CD4-positive, alpha-beta T cell (primary cell): ENCODE measurements at regions not wholly inside any gene's neighbourhood (a gene's known extent, or its start where the extent isn't known, plus 50 kb on each side); places are given as distances from the start of the nearest gene placed in this dataset.

Source experiments
- ATAC-seq: fragments of 200-7000 bp; cut with Tn5 transposase; one replicate; pipeline ENCODE4 v1.10.0; 2022; ENCODE audit warnings: mild to moderate bottlenecking; ENCODE audit not compliant: poor library complexity
- CTCF ChIA-PET: fragments of 350-600 bp; sonication (Branson Sonifier 250); formaldehyde crosslinking; loops from one replicate; lab custom pipeline; 2021; ENCODE audit warnings: antibody characterized with exemption, inconsistent platforms; lab: Charles Lee
- POLR2A ChIA-PET: fragments of 350-600 bp; sonication (Branson Sonifier 250); formaldehyde crosslinking; loops from one replicate; lab custom pipeline; 2021; ENCODE audit warnings: antibody characterized with exemption, inconsistent platforms; lab: Charles Lee
- DNase-seq, 14 experiments: peaks; one replicate each; pipeline ENCODE4 v3.0.0-alpha.2; 2013 to 2020; ENCODE audit warnings: mixed read lengths in 2 of 14
- H3K27ac ChIP-seq, 2 donors: one replicate each; pipeline versions ENCODE4 v1.5.1 to v1.7.0; 2013; ENCODE audit warnings: low read length in 2 of 2, low read depth in 1 of 2, mild to moderate bottlenecking in 1 of 2
- H3K27me3 ChIP-seq, 2 experiments: 1 replicate in 1 of 2; 2 replicates in 1 of 2; pipeline versions ENCODE4 v1.6.1 to v1.7.0; 2013; ENCODE audit warnings: low read length in 2 of 2, control low read depth in 1 of 2, mild to moderate bottlenecking in 1 of 2, moderate library complexity in 1 of 2; ENCODE audit not compliant: insufficient read depth in 2 of 2, control insufficient read depth in 1 of 2
- H3K36me3 ChIP-seq: one replicate; pipeline ENCODE4 v1.6.1; 2013; ENCODE audit warnings: low read length, control low read depth; ENCODE audit not compliant: insufficient read depth
- H3K4me1 ChIP-seq: one replicate; pipeline ENCODE4 v1.6.1; 2013; ENCODE audit warnings: low read length, control low read depth; ENCODE audit not compliant: insufficient read depth
- H3K4me3 ChIP-seq: one replicate; pipeline ENCODE4 v1.5.1; 2013; ENCODE audit warnings: mild to moderate bottlenecking, low read length, moderate library complexity
- H3K9me3 ChIP-seq, 2 experiments: 1 replicate in 1 of 2; 2 replicates in 1 of 2; pipeline versions ENCODE4 v1.6.1 to v1.7.0; 2013; ENCODE audit warnings: low read length in 2 of 2, mild to moderate bottlenecking in 2 of 2, control low read depth in 1 of 2, moderate library complexity in 1 of 2; ENCODE audit not compliant: control insufficient read depth in 1 of 2, insufficient read depth in 1 of 2
- H3K27ac Mint-ChIP-seq: one replicate; pipeline ENCODE4 v1.8.0; 2020; ENCODE audit warnings: mixed read lengths
- H3K27me3 Mint-ChIP-seq: one replicate; pipeline ENCODE4 v1.8.0; 2021; ENCODE audit warnings: mixed read lengths
- H3K36me3 Mint-ChIP-seq: one replicate; pipeline ENCODE4 v1.8.0; 2021; ENCODE audit warnings: low read depth, mixed read lengths
- H3K4me1 Mint-ChIP-seq: one replicate; pipeline ENCODE4 v1.8.0; 2021; ENCODE audit warnings: low read depth, mixed read lengths
- H3K4me3 Mint-ChIP-seq: one replicate; pipeline ENCODE4 v1.8.0; 2020; ENCODE audit warnings: mild to moderate bottlenecking, mixed read lengths
- H3K9me3 Mint-ChIP-seq: one replicate; pipeline ENCODE4 v1.8.0; 2020; ENCODE audit warnings: mixed read lengths
- CTCF ChIP-seq: fragments of 200-600 bp; IDR thresholded peaks from one replicate; pipeline ENCODE4 v1.8.0; 2022; ENCODE audit warnings: antibody characterized with exemption, mild to moderate bottlenecking
- intact Hi-C, 2 experiments: fragments of 100-400 bp; cut with DNase I in 1 of 2; cut with micrococcal nuclease in 1 of 2; formaldehyde crosslinking; loops; one replicate each; pipeline versions ENCODE4 v1.15.1 to v1.9.0; 2023 to 2025; cut with DNase I, micrococcal nuclease

DNA sequence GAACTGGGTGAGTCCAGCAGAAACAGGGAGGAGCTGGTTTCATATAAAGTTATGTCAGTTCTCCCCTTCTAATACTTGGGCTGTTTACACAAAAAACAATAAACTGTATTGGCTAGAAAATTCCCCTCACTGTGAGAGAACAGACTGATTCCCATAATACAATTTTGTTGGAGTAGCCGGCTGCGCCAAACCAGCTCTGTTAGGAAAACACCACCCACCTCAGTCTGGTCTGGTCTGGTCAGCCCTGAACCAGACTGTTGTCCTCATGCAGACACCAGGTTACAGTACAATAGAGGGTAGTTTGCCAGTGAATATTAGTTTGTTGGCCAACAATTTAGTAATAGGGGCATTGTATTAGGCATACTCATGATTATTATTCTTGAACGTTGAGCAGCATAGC is 356.4 kb downstream of the EFNA5 start:
- H3K4me1 Mint-ChIP-seq, result no peaks in the 10 kb centered on the region
- no peaks in the 10 kb centered on the region for H3K4me1 ChIP-seq
- H3K4me3 ChIP-seq, result no peak overlapping the region
- H3K27ac Mint-ChIP-seq, result no peak overlapping the region
- peaks cover 15% of the 10 kb centered on the region for H3K27me3 Mint-ChIP-seq
- H3K9me3 Mint-ChIP-seq, result no peaks in the 10 kb centered on the region
- H3K9me3 ChIP-seq, result no peaks in the 10 kb centered on the region
- CTCF ChIA-PET, result no interaction called here
- POLR2A ChIA-PET, result no interaction called here
- no peak overlapping the region for H3K27ac ChIP-seq
- no peaks in the 10 kb centered on the region for H3K36me3 ChIP-seq
- no peaks in the 10 kb centered on the region for H3K36me3 Mint-ChIP-seq
- ATAC-seq, result no peak
- no peaks in the 10 kb centered on the region for H3K27me3 ChIP-seq
- DNase-seq, result no peak
- intact Hi-C loops, result no loop called here
- no peak for TF ChIP-seq CTCF
- H3K4me3 Mint-ChIP-seq, result no peak overlapping the region

DNA sequence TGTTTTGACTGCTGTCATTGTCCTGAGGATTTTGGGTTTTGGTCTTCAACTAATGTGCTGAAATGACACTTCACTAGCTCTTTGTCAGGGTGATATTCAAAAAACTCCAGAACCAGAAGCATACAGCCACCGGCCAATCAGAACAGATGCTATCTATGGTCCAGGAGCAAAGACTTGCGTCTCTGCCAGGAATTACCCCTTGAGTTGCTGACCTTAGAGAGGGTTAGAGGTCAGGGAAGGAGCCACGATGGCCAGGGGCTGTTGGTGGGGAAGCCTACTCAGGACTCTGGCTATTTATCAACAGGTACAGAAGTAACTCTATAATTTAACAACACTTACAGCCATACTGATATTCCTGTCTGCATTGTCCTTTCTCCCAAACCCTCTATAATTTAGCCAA is 356.8 kb downstream of the EFNA5 start:
- Histone ChIP-seq H3K4me3 (no peak overlapping the region), H3K4me1 (no peaks in the 10 kb centered on the region), H3K9me3 (no peaks in the 10 kb centered on the region), H3K27me3 (no peaks in the 10 kb centered on the region), H3K36me3 (no peaks in the 10 kb centered on the region), H3K27ac (no peak overlapping the region)
- intact Hi-C loops, result no loop called here
- DNase-seq, result no peak
- CTCF ChIA-PET, result no interaction called here
- H3K27ac Mint-ChIP-seq, result no peak overlapping the region
- no peaks in the 10 kb centered on the region for H3K36me3 Mint-ChIP-seq
- POLR2A ChIA-PET, result no interaction called here
- TF ChIP-seq CTCF, result no peak
- peaks cover 15% of the 10 kb centered on the region for H3K27me3 Mint-ChIP-seq
- H3K4me1 Mint-ChIP-seq, result no peaks in the 10 kb centered on the region
- ATAC-seq, result no peak
- H3K4me3 Mint-ChIP-seq, result no peak overlapping the region
- H3K9me3 Mint-ChIP-seq, result no peaks in the 10 kb centered on the region

DNA sequence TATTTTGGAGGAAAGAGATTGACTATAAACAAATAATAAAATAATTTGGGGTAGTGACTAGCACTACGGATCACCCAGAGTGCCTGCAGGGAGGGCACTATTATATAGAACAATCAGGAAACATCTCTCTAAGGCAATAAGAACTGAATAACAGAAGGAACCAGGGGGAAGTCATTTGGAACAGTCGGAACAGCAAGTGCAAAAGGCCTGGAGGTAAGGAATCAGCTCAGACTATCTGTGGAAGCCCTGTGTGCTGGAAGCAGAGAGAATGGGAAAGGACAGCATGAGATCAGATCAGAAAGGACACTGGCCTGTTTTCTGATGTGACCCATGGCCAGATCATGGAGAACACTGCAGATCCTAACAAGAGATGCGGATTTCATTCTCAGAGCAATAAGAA is 357.6 kb downstream of the EFNA5 start:
- POLR2A ChIA-PET, result no interaction called here
- H3K4me1 ChIP-seq, result no peaks in the 10 kb centered on the region
- CTCF ChIA-PET, result no interaction called here
- Mint-ChIP-seq H3K27me3 (peaks cover 14% of the 10 kb centered on the region), H3K4me3 (no peak overlapping the region), H3K9me3 (no peaks in the 10 kb centered on the region), H3K36me3 (no peaks in the 10 kb centered on the region), H3K27ac (no peak overlapping the region), H3K4me1 (no peaks in the 10 kb centered on the region)
- no peak overlapping the region for H3K27ac ChIP-seq
- TF ChIP-seq CTCF, result no peak
- DNase-seq, result no peak
- no peaks in the 10 kb centered on the region for H3K9me3 ChIP-seq
- intact Hi-C loops, result no loop called here
- H3K36me3 ChIP-seq, result no peaks in the 10 kb centered on the region
- H3K4me3 ChIP-seq, result no peak overlapping the region
- H3K27me3 ChIP-seq, result no peaks in the 10 kb centered on the region
- no peak for ATAC-seq
